H9 (cell line): ENCODE measurements at regions not wholly inside any gene's neighbourhood (a gene's known extent, or its start where the extent isn't known, plus 50 kb on each side); places are given as distances from the start of the nearest gene placed in this dataset.

ENCODE experiments used
- DNase-seq: peaks from one replicate; pipeline ENCODE4 v3.0.0-alpha.2; 2017
- H2AFZ ChIP-seq: one replicate; pipeline ENCODE4 v1.6.1; 2013; ENCODE audit warnings: mild to moderate bottlenecking, low read length, control low read depth, moderate library complexity
- H2AK5ac ChIP-seq: 2 replicates; pipeline ENCODE4 v1.6.1; 2013; ENCODE audit warnings: low read length, control low read depth, mixed read lengths; ENCODE audit not compliant: insufficient read length
- H2BK120ac ChIP-seq: one replicate; pipeline ENCODE4 v1.6.1; 2013; ENCODE audit warnings: low read depth, mild to moderate bottlenecking, low read length, control low read depth, inconsistent platforms; ENCODE audit not compliant: poor library complexity, severe bottlenecking
- H2BK12ac ChIP-seq: 2 replicates; pipeline ENCODE4 v1.6.1; 2013; ENCODE audit warnings: low read length, control low read depth, mixed read lengths, low read depth; ENCODE audit not compliant: insufficient read length
- H2BK15ac ChIP-seq: 2 replicates; pipeline ENCODE4 v1.6.1; 2013; ENCODE audit warnings: low read depth, low read length, control low read depth
- H2BK20ac ChIP-seq: one replicate; pipeline ENCODE4 v1.6.1; 2013; ENCODE audit warnings: low read depth, mild to moderate bottlenecking, low read length, control low read depth, inconsistent platforms; ENCODE audit not compliant: poor library complexity, severe bottlenecking
- H2BK5ac ChIP-seq: 2 replicates; pipeline ENCODE4 v1.6.1; 2013; ENCODE audit warnings: low read length, control low read depth, mixed read lengths; ENCODE audit not compliant: insufficient read length
- H3K14ac ChIP-seq: 2 replicates; pipeline ENCODE4 v1.6.1; 2013; ENCODE audit warnings: low read length, control low read depth; ENCODE audit not compliant: insufficient read depth
- H3K18ac ChIP-seq: 2 replicates; pipeline ENCODE4 v1.6.1; 2013; ENCODE audit warnings: low read depth, mild to moderate bottlenecking, mixed read lengths, low read length, control low read depth; ENCODE audit not compliant: insufficient read length
- H3K23ac ChIP-seq: 2 replicates; pipeline ENCODE4 v1.6.1; 2013; ENCODE audit warnings: low read length, control low read depth, mixed read lengths, low read depth; ENCODE audit not compliant: insufficient read length
- H3K23me2 ChIP-seq: 2 replicates; pipeline ENCODE4 v1.6.1; 2013; ENCODE audit warnings: low read depth, mild to moderate bottlenecking, mixed read lengths, low read length, control low read depth; ENCODE audit not compliant: insufficient read length, poor library complexity, severe bottlenecking
- H3K27ac ChIP-seq: 2 replicates; pipeline ENCODE4 v1.5.1; 2013; ENCODE audit warnings: low read length, control low read depth, mixed read lengths, low read depth; ENCODE audit not compliant: insufficient read length
- H3K27me3 ChIP-seq: 2 replicates; pipeline ENCODE4 v1.6.1; 2013; ENCODE audit warnings: low read length, control low read depth, inconsistent platforms; ENCODE audit not compliant: insufficient read depth
- H3K4ac ChIP-seq: 2 replicates; pipeline ENCODE4 v1.6.1; 2013; ENCODE audit warnings: low read depth, mild to moderate bottlenecking, control low read depth, inconsistent platforms, low read length, moderate library complexity
- H3K4me1 ChIP-seq: 2 replicates; pipeline ENCODE4 v1.6.1; 2013; ENCODE audit warnings: low read length, control low read depth, inconsistent platforms; ENCODE audit not compliant: insufficient read depth
- H3K4me2 ChIP-seq: 2 replicates; pipeline ENCODE4 v1.6.1; 2013; ENCODE audit warnings: low read length, control low read depth, mixed read lengths; ENCODE audit not compliant: insufficient read length, insufficient read depth
- H3K56ac ChIP-seq: 2 replicates; pipeline ENCODE4 v1.6.1; 2013; ENCODE audit warnings: low read depth, mild to moderate bottlenecking, mixed read lengths, low read length, control low read depth; ENCODE audit not compliant: insufficient read length
- H3K79me1 ChIP-seq: 2 replicates; pipeline ENCODE4 v1.6.1; 2013; ENCODE audit warnings: low read depth, mild to moderate bottlenecking, moderate library complexity, low read length, control low read depth, inconsistent platforms; ENCODE audit not compliant: insufficient read depth, poor library complexity, severe bottlenecking
- H3K79me2 ChIP-seq: 2 replicates; pipeline ENCODE4 v1.6.1; 2013; ENCODE audit warnings: low read length, control low read depth, inconsistent platforms; ENCODE audit not compliant: insufficient read depth
- H3K9ac ChIP-seq: 2 replicates; pipeline ENCODE4 v1.6.1; 2013; ENCODE audit warnings: low read length, control low read depth, mixed read lengths; ENCODE audit not compliant: insufficient read length; ENCODE audit errors: extremely low read depth
- H3K9me3 ChIP-seq: one replicate; pipeline ENCODE4 v1.6.1; 2013; ENCODE audit warnings: low read depth, low read length, inconsistent platforms; ENCODE audit not compliant: control insufficient read depth
- H3T11ph ChIP-seq: one replicate; pipeline ENCODE4 v1.6.1; 2013; ENCODE audit warnings: mild to moderate bottlenecking, low read length, control low read depth, inconsistent platforms
- H4K20me1 ChIP-seq: one replicate; pipeline ENCODE4 v1.6.1; 2013; ENCODE audit not compliant: control insufficient read depth, insufficient read length, insufficient read depth
- H4K5ac ChIP-seq: 2 replicates; pipeline ENCODE4 v1.6.1; 2013; ENCODE audit warnings: low read depth, mild to moderate bottlenecking, mixed read lengths, low read length, control low read depth; ENCODE audit not compliant: insufficient read length
- H4K8ac ChIP-seq: replicated peaks from 2 replicates; pipeline ENCODE4 v1.6.1; 2013; ENCODE audit warnings: low read length, control low read depth, mixed read lengths, low read depth; ENCODE audit not compliant: insufficient read length
- H4K91ac ChIP-seq: 2 replicates; pipeline ENCODE4 v1.6.1; 2013; ENCODE audit warnings: low read depth, mild to moderate bottlenecking, moderate library complexity, mixed read lengths, low read length, control low read depth; ENCODE audit not compliant: insufficient read length
- H3K27ac Mint-ChIP-seq, 3 experiments: 2 replicates in 2 of 3; 3 replicates in 1 of 3; pipeline ENCODE4 v1.8.0; 2020 to 2021; ENCODE audit warnings: mixed read lengths in 3 of 3, mild to moderate bottlenecking in 1 of 3, moderate library complexity in 1 of 3
- H3K27me3 Mint-ChIP-seq: 2 replicates; pipeline ENCODE4 v1.8.0; 2021; ENCODE audit warnings: low read depth, mild to moderate bottlenecking, moderate library complexity, mixed read lengths
- H3K36me3 Mint-ChIP-seq, 3 experiments: 2 replicates in 2 of 3; 3 replicates in 1 of 3; pipeline ENCODE4 v1.8.0; 2020 to 2021; ENCODE audit warnings: low read depth in 3 of 3, mixed read lengths in 3 of 3; ENCODE audit not compliant: insufficient read depth in 1 of 3
- H3K4me1 Mint-ChIP-seq, 2 experiments: 2 replicates each; pipeline ENCODE4 v1.8.0; 2020; ENCODE audit warnings: mixed read lengths in 2 of 2
- H3K4me3 Mint-ChIP-seq, 2 experiments: 2 replicates in 1 of 2; 3 replicates in 1 of 2; pipeline ENCODE4 v1.8.0; 2020 to 2021; ENCODE audit warnings: mild to moderate bottlenecking in 2 of 2, mixed read lengths in 2 of 2, moderate library complexity in 1 of 2
- H3K9me3 Mint-ChIP-seq, 2 experiments: 2 replicates in 1 of 2; 3 replicates in 1 of 2; pipeline ENCODE4 v1.8.0; 2020; ENCODE audit warnings: mild to moderate bottlenecking in 2 of 2, mixed read lengths in 2 of 2, moderate library complexity in 1 of 2
- CTCF ChIP-seq: fragments of 200-600 bp; sonication (generic); conservative IDR thresholded peaks from 3 replicates; pipeline ENCODE4 v1.8.0; 2021; ENCODE audit warnings: antibody characterized with exemption, mild to moderate bottlenecking
- WGBS: extraction: QIAGEN DNeasy Blood & Tissue Kit; methylation state at CpG from one replicate; pipeline ENCODE4 v1.1.7; 2013; ENCODE audit warnings: missing lambda C conversion rate, low lambda C conversion rate, mixed read lengths; ENCODE audit not compliant: insufficient read length; ENCODE audit errors: extremely low coverage; 5-methylcytosine and 5-hydroxymethylcytosine counted together

GRCh38 chr21:19853061-19853460 lies 1145.1 kb upstream of the NCAM2 start:
- H3K18ac ChIP-seq: no peak overlapping the region
- no peak overlapping the region for H2BK20ac ChIP-seq
- H3K14ac ChIP-seq: no peak overlapping the region; the same call in 1 of the 2 replicates
- no peak overlapping the region for H2BK120ac ChIP-seq
- Mint-ChIP-seq H3K4me1 (no peaks in the 10 kb centered on the region; a peak in 1 of 4 replicates), H3K4me3 (no peak overlapping the region), H3K27me3 (no peaks in the 10 kb centered on the region), H3K27ac (no peak overlapping the region), H3K9me3 (peaks cover 0 to 3% of the 10 kb centered on the region in 2 experiments; a peak in 2 of 5 replicates), H3K36me3 (peaks cover 0 to 4% (median 0%) of the 10 kb centered on the region in 3 experiments; a peak in 1 of 7 replicates)
- no peak overlapping the region for H3K9ac ChIP-seq
- H3T11ph ChIP-seq: no peak overlapping the region
- WGBS: no CpG with 5 or more reads among the region's 10 CpGs
- no peak overlapping the region for H2AFZ ChIP-seq
- H3K9me3 ChIP-seq: no peaks in the 10 kb centered on the region
- H3K4me2 ChIP-seq: no peak overlapping the region
- no peak overlapping the region for H4K91ac ChIP-seq
- H3K79me1 ChIP-seq: no peaks in the 10 kb centered on the region
- H2BK12ac ChIP-seq: no peak overlapping the region
- no peak overlapping the region for H3K27ac ChIP-seq
- no peak overlapping the region for H3K56ac ChIP-seq
- no peaks in the 10 kb centered on the region for H3K23me2 ChIP-seq
- H2BK5ac ChIP-seq: no peak overlapping the region
- H3K4ac ChIP-seq: no peak overlapping the region
- H3K79me2 ChIP-seq: no peaks in the 10 kb centered on the region
- no peak overlapping the region for H4K5ac ChIP-seq
- no peak for TF ChIP-seq CTCF
- no peaks in the 10 kb centered on the region for H3K27me3 ChIP-seq
- no peak for DNase-seq
- no peak overlapping the region for H2AK5ac ChIP-seq
- no peak overlapping the region for H2BK15ac ChIP-seq
- no peak overlapping the region for H3K23ac ChIP-seq
- H3K4me1 ChIP-seq: no peaks in the 10 kb centered on the region
- no peak overlapping the region for H4K8ac ChIP-seq
- no peaks in the 10 kb centered on the region for H4K20me1 ChIP-seq
